HCT116 (cell line): ENCODE measurements at regions not wholly inside any gene's neighbourhood (a gene's known extent, or its start where the extent isn't known, plus 50 kb on each side); places are given as distances from the start of the nearest gene placed in this dataset.

ENCODE experiments used
- ATAC-seq: fragments of 200-7000 bp; cut with Tn5 transposase; 2 replicates; pipeline ENCODE4 v1.9.1; 2020; ENCODE audit warnings: mild to moderate bottlenecking, moderate library complexity
- BruUV-seq: library from RNA; stranded (reverse); fragments of 400-500 nt; replicated peaks from 2 replicates; lab custom pipeline; 2021; lab: Mats Ljungman, UMichigan
- CTCF ChIA-PET: fragments of 300-600 bp; sonication (Branson Sonifier 250); formaldehyde crosslinking; loops from one replicate; lab custom pipeline; 2021; ENCODE audit warnings: antibody characterized with exemption; lab: Charles Lee
- POLR2A ChIA-PET: fragments of 300-600, 350-600 bp; sonication (Branson Sonifier 250); formaldehyde crosslinking; loops from one replicate; lab custom pipeline; 2021; ENCODE audit warnings: antibody characterized with exemption; lab: Charles Lee
- RAD21 ChIA-PET, 2 experiments: fragments of 300-600 bp; sonication (Branson Sonifier 250); formaldehyde crosslinking; loops; one replicate each; lab custom pipeline; 2023; ENCODE audit warnings: low total read pairs in 2 of 2; ENCODE audit not compliant: uncharacterized antibody in 2 of 2, unreplicated experiment in 2 of 2, low non-redundant PET in 1 of 2; lab: Charles Lee
- DNase-seq: peaks from one replicate; pipeline ENCODE4 v3.0.0-alpha.2; 2010; ENCODE audit warnings: low read depth, low spot score
- H2AFZ ChIP-seq: fragments of 200-600 bp; shearing (Covaris generic), sonication (generic); 2 replicates; pipeline ENCODE4 v1.6.1; 2017; ENCODE audit warnings: low read depth, mixed run types, mixed read lengths, antibody characterized with exemption, low read length; ENCODE audit not compliant: poor library complexity, severe bottlenecking
- H3K27ac ChIP-seq: 2 replicates; pipeline ENCODE4 v1.5.1; 2012; ENCODE audit warnings: low read depth, low read length
- H3K27me3 ChIP-seq: fragments of 200-600 bp; sonication (generic); 2 replicates; pipeline ENCODE4 v1.6.1; 2016; ENCODE audit warnings: mixed run types, low read length, mixed read lengths; ENCODE audit not compliant: insufficient read depth
- H3K36me3 ChIP-seq, 2 experiments: fragments of 200-500 bp in 1 of 2; fragments of 200-600 bp in 1 of 2; sonication (Bioruptor generic) in 1 of 2; sonication (generic) in 1 of 2; 2 replicates each; pipeline versions ENCODE4 v1.5.1 to v1.6.1; 2014 to 2016; ENCODE audit warnings: low read length in 2 of 2, inconsistent platforms in 1 of 2, mixed read lengths in 1 of 2, mixed run types in 1 of 2; ENCODE audit not compliant: insufficient read depth in 2 of 2, control insufficient read depth in 1 of 2
- H3K4me1 ChIP-seq, 2 experiments: fragments of 200-600 bp in 1 of 2; sonication (generic) in 1 of 2; 2 replicates each; pipeline versions ENCODE4 v1.5.1 to v1.6.1; 2012 to 2017; ENCODE audit warnings: low read length in 2 of 2, inconsistent platforms in 1 of 2, mild to moderate bottlenecking in 1 of 2, mixed read lengths in 1 of 2, mixed run types in 1 of 2, moderate library complexity in 1 of 2; ENCODE audit not compliant: insufficient read depth in 2 of 2, control insufficient read depth in 1 of 2
- H3K4me2 ChIP-seq: fragments of 200-600 bp; sonication (generic); 2 replicates; pipeline ENCODE4 v1.6.1; 2017; ENCODE audit warnings: mixed run types, low read length, mixed read lengths
- H3K4me3 ChIP-seq, 2 experiments: fragments of 200-600 bp in 1 of 2; sonication (generic) in 1 of 2; replicated peaks in 1 of 2; 2 replicates each; pipeline ENCODE4 v1.5.1; 2011 to 2016; ENCODE audit warnings: low read length in 2 of 2, control low read depth in 1 of 2, low read depth in 1 of 2, mild to moderate bottlenecking in 1 of 2, mixed read lengths in 1 of 2, mixed run types in 1 of 2
- H3K79me2 ChIP-seq: fragments of 200-600 bp; sonication (generic); 2 replicates; pipeline ENCODE4 v1.6.1; 2017; ENCODE audit warnings: mild to moderate bottlenecking, mixed run types, low read length, moderate library complexity, mixed read lengths; ENCODE audit not compliant: insufficient read depth
- H3K9ac ChIP-seq: fragments of 200-600 bp; sonication (generic); 2 replicates; pipeline ENCODE4 v1.6.1; 2016; ENCODE audit warnings: low read length, mixed read lengths
- H3K9me2 ChIP-seq: fragments of 200-600 bp; sonication (generic), shearing (Covaris generic); 2 replicates; pipeline ENCODE4 v1.6.1; 2017; ENCODE audit warnings: mixed run types, mild to moderate bottlenecking, moderate library complexity; ENCODE audit not compliant: insufficient read depth
- H3K9me3 ChIP-seq, 2 experiments: fragments of 200-500 bp in 1 of 2; fragments of 200-600 bp in 1 of 2; sonication (Bioruptor generic) in 1 of 2; sonication (generic) in 1 of 2; 2 replicates each; pipeline ENCODE4 v1.6.1; 2014 to 2017; ENCODE audit warnings: low read length in 2 of 2, mixed read lengths in 2 of 2, inconsistent platforms in 1 of 2, low read depth in 1 of 2, mild to moderate bottlenecking in 1 of 2, mixed run types in 1 of 2, moderate library complexity in 1 of 2; ENCODE audit not compliant: control insufficient read depth in 1 of 2, insufficient read depth in 1 of 2
- H4K20me1 ChIP-seq: fragments of 200-600 bp; sonication (generic), shearing (Covaris generic); 2 replicates; pipeline ENCODE4 v1.6.1; 2017; ENCODE audit warnings: mixed run types, mild to moderate bottlenecking, moderate library complexity; ENCODE audit not compliant: insufficient read depth
- CBX3 ChIP-seq: IDR thresholded peaks from 2 replicates; pipeline ENCODE4 v1.6.1; 2012; ENCODE audit warnings: low read depth
- CTCF ChIP-seq, 3 experiments: fragments of 200-600 bp in 1 of 3; sonication (generic) in 1 of 3; IDR thresholded peaks in 2 of 3; conservative IDR thresholded peaks in 1 of 3; 2 replicates each; pipeline ENCODE4 v1.5.1; 2012 to 2017; ENCODE audit warnings: low read depth in 2 of 3, low read length in 2 of 3, antibody characterized with exemption in 1 of 3, borderline replicate concordance in 1 of 3, control low read depth in 1 of 3, mild to moderate bottlenecking in 1 of 3, mixed read lengths in 1 of 3, mixed run types in 1 of 3, moderate library complexity in 1 of 3; ENCODE audit not compliant: insufficient read depth in 1 of 3
- ELF1 ChIP-seq: IDR thresholded peaks from 2 replicates; pipeline ENCODE4 v1.6.1; 2012; ENCODE audit warnings: low read depth, borderline replicate concordance
- JUND ChIP-seq: IDR thresholded peaks from 2 replicates; pipeline ENCODE4 v1.6.1; 2012
- MAX ChIP-seq: IDR thresholded peaks from 2 replicates; pipeline ENCODE4 v1.6.1; 2012
- POLR2AphosphoS5 ChIP-seq: IDR thresholded peaks from 2 replicates; pipeline ENCODE4 v1.6.1; 2011; ENCODE audit warnings: mild to moderate bottlenecking, low read depth, low read length, moderate library complexity
- TCF7L2 ChIP-seq: IDR thresholded peaks from 2 replicates; pipeline ENCODE4 v1.7.0; 2011; ENCODE audit warnings: borderline replicate concordance, inconsistent platforms; ENCODE audit not compliant: insufficient read depth, insufficient read length; ENCODE audit errors: extremely low read depth
- YY1 ChIP-seq: IDR thresholded peaks from 2 replicates; pipeline ENCODE4 v1.6.1; 2011; ENCODE audit warnings: low read length, low read depth, moderate library complexity, mild to moderate bottlenecking; ENCODE audit not compliant: insufficient replicate concordance; ENCODE audit errors: extremely low read depth
- ZBTB33 ChIP-seq: IDR thresholded peaks from 2 replicates; pipeline ENCODE4 v1.6.1; 2011; ENCODE audit warnings: mild to moderate bottlenecking, low read length, moderate library complexity; ENCODE audit not compliant: insufficient replicate concordance; ENCODE audit errors: extremely low read depth
- ZFX ChIP-seq: fragments of 450-650 bp; IDR thresholded peaks from 2 replicates; pipeline ENCODE4 v1.6.1; 2017
- intact Hi-C: fragments of 100-400 bp; cut with micrococcal nuclease; formaldehyde crosslinking; loops from 2 replicates; pipeline ENCODE4 v1.10.0; 2022

GRCh38 chr13:39893808-39894207 lies 238.3 kb downstream of the COG6 start:
- no peaks in the 10 kb centered on the region for H3K9me3 ChIP-seq
- no peak overlapping the region for H3K4me2 ChIP-seq
- no peak overlapping the region for H3K4me3 ChIP-seq
- DNase-seq (no peak), ATAC-seq (no peak)
- TF ChIP-seq TCF7L2 (no peak), JUND (no peak)
- no peak overlapping the region for H3K27ac ChIP-seq
- RAD21 ChIA-PET: no interaction called here
- no peaks in the 10 kb centered on the region for H4K20me1 ChIP-seq
- POLR2A ChIA-PET: no interaction called here
- intact Hi-C loops: no loop called here
- BruUV-seq: no TSS peak
- H3K9me2 ChIP-seq: no peaks in the 10 kb centered on the region
- no peak overlapping the region for H2AFZ ChIP-seq
- H3K9ac ChIP-seq: no peak overlapping the region
- no peaks in the 10 kb centered on the region for H3K36me3 ChIP-seq
- CTCF ChIA-PET: no interaction called here
- no peaks in the 10 kb centered on the region for H3K79me2 ChIP-seq
- H3K27me3 ChIP-seq: no peaks in the 10 kb centered on the region
- peaks cover 7 to 8% of the 10 kb centered on the region in 2 experiments; a peak in 3 of 4 replicates for H3K4me1 ChIP-seq

- H3K4me2 ChIP-seq: no peak overlapping the region
- ChIA-PET CTCF (no interaction called here), RAD21 (no interaction called here), POLR2A (no interaction called here)
- no peaks in the 10 kb centered on the region for H3K9me2 ChIP-seq
- intact Hi-C loops: no loop called here
- H3K4me3 ChIP-seq: no peak overlapping the region
- BruUV-seq: no TSS peak
- DNase-seq (no peak), ATAC-seq (no peak)
- H2AFZ ChIP-seq: no peak overlapping the region
- H3K79me2 ChIP-seq: no peaks in the 10 kb centered on the region
- H3K4me1 ChIP-seq: peaks cover 0 to under 1% of the 10 kb centered on the region in 2 experiments; a peak in 1 of 4 replicates
- no peak overlapping the region for H3K27ac ChIP-seq
- H3K36me3 ChIP-seq: no peaks in the 10 kb centered on the region
- H4K20me1 ChIP-seq: no peaks in the 10 kb centered on the region
- H3K9ac ChIP-seq: no peak overlapping the region
- no peaks in the 10 kb centered on the region for H3K9me3 ChIP-seq
- no peak for TF ChIP-seq YY1
- TF ChIP-seq MAX: no peak
- no peak for TF ChIP-seq ZFX
- no peak for TF ChIP-seq ZBTB33
- no peak for TF ChIP-seq CTCF (IDR thresholded peaks at IDR 0.05 in 2 of 3, conservative IDR thresholded peaks at IDR 0.05 in 1 of 3; ENCODE audit: borderline replicate concordance in 1 of 3, insufficient read depth in 1 of 3, low read depth in 2 of 3, low read length in 2 of 3)
- TF ChIP-seq POLR2AphosphoS5: no peak
- no peak for TF ChIP-seq ELF1
- TF ChIP-seq CBX3: no peak
- TF ChIP-seq, all 23 proteins: peak for 0
- H3K27me3 ChIP-seq: no peaks in the 10 kb centered on the region
Observed at GRCh38 chr13:39894586-39894985, 239.1 kb downstream of the COG6 start.
